ENCODE measurements at regions not wholly inside any gene's neighbourhood (a gene's known extent, or its start where the extent isn't known, plus 50 kb on each side); places are given as distances from the start of the nearest gene placed in this dataset.

DNA sequence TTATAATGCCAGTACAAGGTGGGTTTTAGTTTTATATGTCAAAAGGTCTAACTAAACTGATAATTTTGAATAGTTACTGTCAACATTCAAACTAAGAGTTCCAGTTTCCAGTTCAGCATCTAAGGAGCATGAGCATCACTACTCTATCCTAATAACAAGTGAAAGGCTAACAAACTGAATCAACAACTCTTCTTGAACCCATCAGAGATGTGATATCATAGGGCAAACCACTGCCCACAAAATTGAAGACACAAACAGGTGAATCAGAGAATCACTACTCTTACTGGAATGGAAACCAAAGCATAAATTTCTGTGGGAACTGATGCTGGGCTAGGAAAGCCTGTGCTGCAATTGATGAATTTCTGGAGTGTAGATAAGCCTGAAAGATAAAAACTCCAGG lies 140.7 kb upstream of the GRIP1 start:
- H3K4me3 Mint-ChIP-seq: no peak overlapping the region
- TF ChIP-seq JUNB (IDR thresholded peaks at IDR 0.05; ENCODE audit: unreplicated experiment): no peak
- TF ChIP-seq, protein P1, sequence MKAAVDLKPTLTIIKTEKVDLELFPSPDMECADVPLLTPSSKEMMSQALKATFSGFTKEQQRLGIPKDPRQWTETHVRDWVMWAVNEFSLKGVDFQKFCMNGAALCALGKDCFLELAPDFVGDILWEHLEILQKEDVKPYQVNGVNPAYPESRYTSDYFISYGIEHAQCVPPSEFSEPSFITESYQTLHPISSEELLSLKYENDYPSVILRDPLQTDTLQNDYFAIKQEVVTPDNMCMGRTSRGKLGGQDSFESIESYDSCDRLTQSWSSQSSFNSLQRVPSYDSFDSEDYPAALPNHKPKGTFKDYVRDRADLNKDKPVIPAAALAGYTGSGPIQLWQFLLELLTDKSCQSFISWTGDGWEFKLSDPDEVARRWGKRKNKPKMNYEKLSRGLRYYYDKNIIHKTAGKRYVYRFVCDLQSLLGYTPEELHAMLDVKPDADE (IDR thresholded peaks at IDR 0.05): no peak
- no peak for TF ChIP-seq ZNF331 (CRISPR knock-in tag; IDR thresholded peaks at IDR 0.05; ENCODE audit: low read depth)
- TF ChIP-seq STAT1 (IDR thresholded peaks at IDR 0.05; ENCODE audit: unreplicated experiment): no peak
- no peak for TF ChIP-seq CREB1 (CRISPR knock-in tag; IDR thresholded peaks at IDR 0.05; ENCODE audit: low read depth)
- no peak for TF ChIP-seq EZH2phosphoT487 (IDR thresholded peaks at IDR 0.05; ENCODE audit: unreplicated experiment)
- no peak for TF ChIP-seq EZH2 (IDR thresholded peaks at IDR 0.05; ENCODE audit: low read depth, unreplicated experiment)
- no peak for TF ChIP-seq NANOG (IDR thresholded peaks at IDR 0.05; ENCODE audit: borderline replicate concordance)
- TF ChIP-seq POLR2AphosphoS5 (IDR thresholded peaks at IDR 0.05; ENCODE audit: low read depth): no peak
- no peak for TF ChIP-seq CTCF (conservative IDR thresholded peaks at IDR 0.05; ENCODE audit: low read depth in 2 of 2)
- no peak for TF ChIP-seq REST (IDR thresholded peaks at IDR 0.05; ENCODE audit: unreplicated experiment)
- no peak for TF ChIP-seq ZNF114 (CRISPR knock-in tag; IDR thresholded peaks at IDR 0.05)
- TF ChIP-seq ZNF462 (CRISPR knock-in tag; IDR thresholded peaks at IDR 0.05): no peak
- no peaks in the 10 kb centered on the region for H3K27me3 ChIP-seq (ENCODE audit: insufficient read depth)
- H3K9me3 Mint-ChIP-seq: no peaks in the 10 kb centered on the region
- no peak overlapping the region for H3K27ac Mint-ChIP-seq
- no peak for ATAC-seq
- H3F3A ChIP-seq (replicated peaks; ENCODE audit: low read depth): no peaks in the 10 kb centered on the region
- DNase-seq (ENCODE audit: low spot score): no peak
- H3K36me3 ChIP-seq (ENCODE audit: insufficient read depth): no peaks in the 10 kb centered on the region
- no peaks in the 10 kb centered on the region for H3K9me2 ChIP-seq (ENCODE audit: insufficient read depth)
- H3K4me1 ChIP-seq (ENCODE audit: insufficient read depth): no peaks in the 10 kb centered on the region
- no peaks in the 10 kb centered on the region for H3K79me2 ChIP-seq (replicated peaks; ENCODE audit: insufficient read depth)
- no peaks in the 10 kb centered on the region; the same call in 1 of the 2 replicates for H4K20me1 ChIP-seq (replicated peaks; ENCODE audit: insufficient read depth)
- H2AFZ ChIP-seq: no peak overlapping the region
- no peak overlapping the region for H3K4me2 ChIP-seq
- no peaks in the 10 kb centered on the region for H3K36me3 Mint-ChIP-seq (ENCODE audit: low read depth)
- no peak overlapping the region for H3K27ac ChIP-seq (ENCODE audit: low read depth)
- H3K4me1 Mint-ChIP-seq: no peaks in the 10 kb centered on the region
- peaks cover 1% of the 10 kb centered on the region for H3K27me3 Mint-ChIP-seq (ENCODE audit: insufficient read depth, low read depth, poor library complexity)
- no peak overlapping the region for H3K4me3 ChIP-seq
